Stimulated activated CD4-positive, alpha-beta T cell treated with anti-CD3 and anti-CD28 coated beads, TNF-alpha, amount 100 ng/mL, for 48 hours (primary cell): ENCODE measurements at regions not wholly inside any gene's neighbourhood (a gene's known extent, or its start where the extent isn't known, plus 50 kb on each side); places are given as distances from the start of the nearest gene placed in this dataset.

Source experiments
- DNase-seq, 3 donors: peaks; one replicate each; pipeline ENCODE4 v3.0.0-alpha.2; 2020; ENCODE audit warnings: low read depth in 3 of 3

DNA sequence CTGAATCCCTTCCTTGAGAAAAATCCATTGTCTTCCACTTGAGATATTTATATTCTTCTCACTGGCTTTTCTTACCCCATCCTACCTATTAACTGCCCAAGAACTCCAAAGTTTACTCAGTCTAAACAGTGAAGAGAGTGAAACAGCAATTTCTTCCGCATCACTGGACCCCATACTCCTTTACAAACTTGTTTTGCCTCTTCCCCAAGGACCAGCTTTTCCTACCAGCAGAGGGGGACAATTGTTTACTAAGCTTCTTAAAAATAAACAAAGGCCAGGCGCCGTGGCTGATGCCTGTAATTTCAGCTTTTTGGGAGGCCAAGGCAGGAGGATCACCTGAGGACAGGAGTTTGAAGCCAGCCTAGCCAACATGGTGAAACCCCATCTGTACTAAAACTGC is 52.0 kb downstream of the LRATD1 start:
- no peak for DNase-seq

- DNase-seq, result no peak
Observed at GRCh38 chr2:14690926-14691325, 58.4 kb downstream of the LRATD1 start.

DNA sequence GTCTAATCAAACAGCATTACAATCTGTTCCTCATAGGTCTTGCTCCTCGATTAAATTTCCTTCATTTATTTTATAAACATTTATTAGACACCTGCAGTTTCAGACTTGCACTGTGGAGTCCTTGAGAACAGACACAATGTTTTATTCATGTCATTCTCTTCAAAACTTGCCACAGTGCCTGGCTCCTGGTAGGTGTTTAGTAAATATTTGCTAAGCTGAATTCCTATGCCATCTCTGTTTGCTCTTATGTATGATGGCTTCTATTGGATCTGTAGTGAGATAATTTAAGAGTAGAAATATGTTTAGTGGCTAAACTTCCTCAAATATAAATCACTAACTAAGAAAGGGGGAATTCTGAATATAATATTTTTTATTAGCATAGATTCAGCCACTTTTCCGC is 61.4 kb downstream of the LRATD1 start:
- DNase-seq, result no peak

DNA sequence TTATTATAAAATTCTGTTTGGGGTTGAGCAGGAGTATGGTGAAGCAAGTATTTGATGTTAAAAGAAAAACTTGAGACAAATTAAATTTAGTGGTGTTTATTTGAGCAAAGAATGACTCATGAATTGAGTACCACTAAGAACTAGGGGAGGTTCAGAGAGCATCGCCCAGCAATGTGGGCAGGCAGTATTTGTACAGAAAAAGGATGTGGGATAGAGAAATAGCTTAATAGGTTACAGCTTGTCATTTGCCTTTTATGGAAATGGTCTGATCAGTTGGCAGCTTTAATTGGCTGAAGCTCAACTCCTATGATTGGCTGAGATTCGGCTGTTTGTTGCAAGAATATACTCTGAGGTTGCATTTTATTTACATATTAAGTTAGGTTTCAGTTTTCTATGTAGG is 68.2 kb downstream of the LRATD1 start:
- no peak for DNase-seq

- no peak for DNase-seq
Observed at GRCh38 chr2:14702258-14702657, 69.7 kb downstream of the LRATD1 start.

GRCh38 chr2:14706201-14706600 is 73.7 kb downstream of the LRATD1 start:
- no peak for DNase-seq

GRCh38 chr2:14712111-14712510 is 79.6 kb downstream of the LRATD1 start:
- no peak for DNase-seq

GRCh38 chr2:14713248-14713647 is 80.7 kb downstream of the LRATD1 start:
- DNase-seq, result no peak

- no peak for DNase-seq
Observed at GRCh38 chr2:14715600-14715999, 83.1 kb downstream of the LRATD1 start.

DNA sequence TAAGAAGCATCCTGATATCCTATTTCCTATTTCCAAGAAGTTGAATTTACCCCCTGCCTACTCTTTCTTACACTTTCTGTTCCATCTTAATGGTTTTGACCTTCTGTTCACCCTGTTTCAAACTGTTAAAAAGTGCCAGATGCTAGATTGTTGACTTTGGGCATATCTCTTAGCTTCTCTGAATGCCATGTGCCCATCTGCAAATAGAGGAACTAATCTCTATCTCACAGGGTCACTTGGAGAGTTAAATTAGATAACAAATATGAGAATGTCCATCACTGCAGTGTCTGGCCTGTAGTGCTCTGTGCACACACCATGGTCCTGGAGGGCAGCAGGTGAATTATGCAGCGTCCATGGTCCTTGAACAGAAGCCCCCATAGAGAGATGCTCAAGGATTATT is 83.8 kb downstream of the LRATD1 start:
- no peak for DNase-seq

- DNase-seq, result no peak
Observed at GRCh38 chr2:14717131-14717530, 84.6 kb downstream of the LRATD1 start.

DNA sequence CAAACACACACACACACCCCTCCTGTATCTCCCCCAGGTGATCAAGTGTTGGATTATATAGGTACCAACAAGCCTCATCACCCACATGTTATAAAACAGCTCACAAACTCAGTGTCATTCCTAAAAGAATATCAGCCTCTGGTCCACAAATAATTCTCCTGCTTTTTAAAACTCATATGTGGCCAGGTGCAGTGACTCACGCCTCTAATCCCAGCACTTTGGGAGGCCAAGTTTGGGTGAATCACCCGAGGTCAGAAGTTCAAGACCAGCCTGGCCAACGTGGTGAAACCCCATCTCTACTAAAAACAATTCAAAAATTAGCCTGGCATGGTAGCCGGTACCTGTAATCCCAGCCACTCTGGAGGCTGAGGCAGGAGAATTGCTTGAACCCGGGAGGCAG is 87.8 kb downstream of the LRATD1 start:
- no peak for DNase-seq

- DNase-seq, result no peak
Observed at GRCh38 chr2:14720739-14721138, 88.2 kb downstream of the LRATD1 start.

DNA sequence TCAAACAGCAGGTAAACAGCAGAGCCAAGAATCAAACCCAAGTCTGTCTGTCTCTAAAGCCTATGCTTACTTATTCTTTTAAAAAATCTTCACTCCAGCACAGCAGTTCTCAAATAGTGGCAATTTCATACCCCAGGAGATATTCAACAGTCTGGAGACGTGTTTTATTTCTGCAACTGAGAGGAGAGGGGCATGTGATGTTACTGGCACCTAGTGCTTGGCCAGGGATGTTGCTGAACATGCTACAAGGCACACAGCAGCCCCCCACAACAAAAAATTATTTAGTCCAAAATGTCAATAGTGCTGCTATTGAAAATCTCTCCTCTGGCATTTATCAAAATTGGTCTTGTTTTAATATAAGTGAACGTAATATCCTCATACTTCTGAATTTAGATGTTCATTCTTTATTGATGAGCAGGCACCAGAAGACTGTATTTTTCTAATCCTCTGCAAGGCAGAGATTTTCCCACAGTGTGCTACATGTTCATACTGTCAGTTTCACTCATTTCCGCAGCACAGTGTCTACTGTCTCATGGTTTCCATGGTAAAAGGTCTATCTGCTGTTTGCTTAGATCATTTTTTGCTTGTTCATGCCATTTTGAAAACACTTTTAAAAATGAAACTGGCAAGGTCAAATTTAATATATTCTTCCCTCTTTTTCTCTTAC is 90.5 kb downstream of the LRATD1 start:
- DNase-seq, result no peak

DNA sequence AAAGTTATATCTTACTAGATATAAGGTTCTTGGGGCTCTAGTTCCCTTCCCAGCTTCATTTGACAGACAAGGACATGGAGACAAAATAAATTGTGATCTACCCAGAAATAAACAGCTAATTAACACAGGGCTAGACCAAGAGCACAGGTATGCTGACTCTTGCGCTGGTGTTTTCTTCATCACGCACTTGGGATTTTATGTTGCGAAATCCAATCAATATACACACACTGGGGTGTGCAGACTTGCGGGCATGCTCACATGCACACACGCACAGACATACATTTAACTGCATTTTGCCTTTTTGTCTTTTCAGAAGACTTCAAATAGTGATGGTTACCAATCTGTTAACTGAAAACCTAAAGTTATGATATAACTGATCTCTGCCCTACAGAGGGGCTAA is 91.2 kb downstream of the LRATD1 start:
- DNase-seq, result no peak

DNA sequence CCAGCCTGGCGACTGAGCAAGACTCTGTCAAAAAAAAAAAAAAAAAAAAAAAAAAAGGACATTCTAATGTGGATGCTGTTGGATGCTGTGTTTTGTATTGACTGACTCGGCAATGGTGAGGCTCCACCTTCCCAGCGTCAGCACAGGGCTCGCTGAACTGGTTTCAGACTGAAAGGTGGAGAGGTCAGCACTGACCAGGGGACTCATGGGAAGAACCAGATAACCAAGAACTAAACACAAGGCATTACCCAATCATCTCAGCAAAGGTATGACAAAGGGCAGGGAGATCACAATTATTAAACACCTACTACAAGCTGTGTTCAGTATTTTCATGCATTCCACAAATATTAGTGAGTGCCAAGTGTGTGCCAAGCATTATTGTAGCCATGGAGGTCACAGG is 103.2 kb downstream of the LRATD1 start:
- DNase-seq, result no peak

- no peak for DNase-seq
Observed at GRCh38 chr2:14737201-14737600, 104.7 kb downstream of the LRATD1 start.

DNA sequence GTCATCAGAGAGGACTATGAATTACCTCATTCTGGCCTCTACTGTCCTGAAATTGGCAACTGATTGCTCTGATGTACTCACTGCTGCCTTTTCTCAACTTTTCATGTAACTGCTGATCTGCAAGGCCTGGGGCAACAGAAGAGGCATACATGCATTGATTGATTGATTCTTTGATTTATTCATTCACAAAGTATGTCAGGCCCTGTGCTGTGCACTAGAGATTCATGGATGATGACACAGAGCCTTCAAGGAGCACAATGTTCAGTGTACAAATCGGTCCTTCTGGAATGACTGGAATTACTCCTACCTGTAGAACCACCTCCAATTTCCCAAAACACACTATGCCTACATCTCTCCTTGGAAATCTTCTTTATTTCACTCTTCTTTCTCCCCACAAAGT is 111.3 kb downstream of the LRATD1 start:
- no peak for DNase-seq

- no peak for DNase-seq
Observed at GRCh38 chr2:14745288-14746076, 113.0 kb downstream of the LRATD1 start.

GRCh38 chr2:14746133-14746532 is 113.6 kb downstream of the LRATD1 start:
- no peak for DNase-seq

- DNase-seq, result no peak
Observed at GRCh38 chr2:14747447-14747846, 114.9 kb downstream of the LRATD1 start.

GRCh38 chr2:14749884-14750283 is 117.4 kb downstream of the LRATD1 start:
- DNase-seq, result no peak

GRCh38 chr2:14750433-14750832 is 117.9 kb downstream of the LRATD1 start:
- DNase-seq, result no peak

DNA sequence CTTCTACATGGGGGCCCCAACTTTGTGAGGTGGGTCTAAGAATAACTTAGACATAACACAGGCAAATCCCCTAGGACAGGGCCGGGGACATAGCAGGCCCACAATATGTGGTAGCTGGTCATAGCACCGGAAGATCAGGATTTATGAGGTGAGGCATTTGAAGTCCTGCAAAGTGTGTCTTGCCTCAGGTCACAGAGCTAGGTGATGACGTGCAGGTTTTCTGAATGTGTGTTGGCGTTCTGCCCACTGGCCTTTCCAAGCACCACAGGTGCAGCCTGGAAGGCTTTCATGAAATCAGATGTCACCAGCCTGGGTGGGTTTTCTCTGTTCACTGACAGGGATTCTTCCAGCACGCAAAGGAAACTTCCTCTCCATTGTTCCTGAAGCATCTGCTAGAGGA is 119.1 kb downstream of the LRATD1 start:
- DNase-seq, result no peak
